IMR-90 (cell line): ENCODE measurements at regions not wholly inside any gene's neighbourhood (a gene's known extent, or its start where the extent isn't known, plus 50 kb on each side); places are given as distances from the start of the nearest gene placed in this dataset.

Experiments
- ATAC-seq: fragments of 200-7000 bp; cut with Tn5 transposase; 2 replicates; pipeline ENCODE4 v1.9.1; 2020; ENCODE audit warnings: low read depth, mild to moderate bottlenecking, moderate library complexity
- BruUV-seq: library from RNA; stranded (reverse); fragments of 400-500 nt; replicated peaks from 2 replicates; lab custom pipeline; 2021; lab: Mats Ljungman, UMichigan
- CTCF ChIA-PET: fragments of 300-600 bp; formaldehyde crosslinking; extraction: SDS; loops from one replicate; lab custom pipeline; 2021; ENCODE audit warnings: antibody characterized with exemption; lab: Yijun Ruan, JAX
- POLR2A ChIA-PET: fragments of 300-600 bp; sonication (Branson Sonifier 250); formaldehyde crosslinking; loops from one replicate; lab custom pipeline; 2022; ENCODE audit warnings: antibody characterized with exemption; ENCODE audit not compliant: unreplicated experiment; lab: Charles Lee
- DNase-seq: peaks from one replicate; pipeline ENCODE4 v3.0.0; 2013
- H2AFZ ChIP-seq: replicated peaks from 2 replicates; pipeline ENCODE3; 2013; ENCODE audit warnings: low read length, mild to moderate bottlenecking; ENCODE audit not compliant: poor library complexity
- H2AK5ac ChIP-seq: 2 replicates; pipeline ENCODE4 v1.6.1; 2013; ENCODE audit warnings: low read depth, low read length, inconsistent platforms
- H2AK9ac ChIP-seq: replicated peaks from 2 replicates; pipeline ENCODE3; 2013; ENCODE audit warnings: mild to moderate bottlenecking, low read depth, low read length, moderate library complexity; ENCODE audit not compliant: poor library complexity
- H2BK120ac ChIP-seq: 2 replicates; pipeline ENCODE4 v1.6.1; 2013; ENCODE audit warnings: low read depth, low read length, inconsistent platforms
- H2BK15ac ChIP-seq: 3 replicates; pipeline ENCODE4 v1.6.1; 2013; ENCODE audit warnings: low read depth, low read length, inconsistent platforms
- H2BK20ac ChIP-seq: 2 replicates; pipeline ENCODE4 v1.6.1; 2013; ENCODE audit warnings: low read depth, mild to moderate bottlenecking, inconsistent platforms, low read length, moderate library complexity
- H2BK5ac ChIP-seq: 2 replicates; pipeline ENCODE4 v1.6.1; 2013; ENCODE audit warnings: mild to moderate bottlenecking, low read depth, low read length, inconsistent platforms; ENCODE audit not compliant: poor library complexity, severe bottlenecking
- H3K14ac ChIP-seq: replicated peaks from 2 replicates; pipeline ENCODE4 v1.6.1; 2013; ENCODE audit warnings: low read depth, low read length, inconsistent platforms
- H3K18ac ChIP-seq: 2 replicates; pipeline ENCODE4 v1.6.1; 2013; ENCODE audit warnings: low read depth, low read length, control low read depth
- H3K23ac ChIP-seq: 2 replicates; pipeline ENCODE4 v1.6.1; 2013; ENCODE audit warnings: low read depth, low read length, inconsistent platforms
- H3K27ac ChIP-seq: 2 replicates; pipeline ENCODE4 v1.5.1; 2013; ENCODE audit warnings: mild to moderate bottlenecking, control low read depth, low read length; ENCODE audit not compliant: insufficient read depth
- H3K27me3 ChIP-seq: 2 replicates; pipeline ENCODE4 v1.6.1; 2013; ENCODE audit warnings: low read length; ENCODE audit not compliant: control insufficient read depth, insufficient read depth
- H3K36me3 ChIP-seq: 2 replicates; pipeline ENCODE4 v1.6.1; 2013; ENCODE audit warnings: low read length, mixed read lengths; ENCODE audit not compliant: control insufficient read depth, insufficient read depth
- H3K4ac ChIP-seq: 2 replicates; pipeline ENCODE4 v1.6.1; 2013; ENCODE audit warnings: low read depth, low read length, inconsistent platforms
- H3K4me1 ChIP-seq: 2 replicates; pipeline ENCODE4 v1.6.1; 2013; ENCODE audit warnings: low read length, mixed read lengths; ENCODE audit not compliant: control insufficient read depth, insufficient read depth
- H3K4me2 ChIP-seq: 2 replicates; pipeline ENCODE4 v1.6.1; 2013; ENCODE audit warnings: low read depth, mild to moderate bottlenecking, control low read depth, low read length, moderate library complexity
- H3K4me3 ChIP-seq: 2 replicates; pipeline ENCODE4 v1.5.1; 2013; ENCODE audit warnings: low read depth, mild to moderate bottlenecking, control low read depth, low read length, moderate library complexity; ENCODE audit not compliant: insufficient read depth
- H3K56ac ChIP-seq: 2 replicates; pipeline ENCODE4 v1.6.1; 2013; ENCODE audit warnings: low read length, inconsistent platforms; ENCODE audit not compliant: insufficient read depth; ENCODE audit errors: extremely low read depth
- H3K79me1 ChIP-seq, 2 experiments: 2 replicates each; pipeline ENCODE4 v1.6.1; 2013; ENCODE audit warnings: low read length in 2 of 2, inconsistent platforms in 1 of 2, low read depth in 1 of 2
- H3K9ac ChIP-seq: 2 replicates; pipeline ENCODE4 v1.6.1; 2013; ENCODE audit warnings: low read depth, low read length, control low read depth
- H3K9me1 ChIP-seq: 2 replicates; pipeline ENCODE4 v1.6.1; 2013; ENCODE audit warnings: low read length, inconsistent platforms; ENCODE audit not compliant: insufficient read depth
- H3K9me3 ChIP-seq: 2 replicates; pipeline ENCODE4 v1.6.1; 2013; ENCODE audit warnings: low read length; ENCODE audit not compliant: control insufficient read depth, insufficient read depth
- H4K20me1 ChIP-seq: 2 replicates; pipeline ENCODE4 v1.6.1; 2013; ENCODE audit warnings: low read length, inconsistent platforms; ENCODE audit not compliant: insufficient read depth
- H4K5ac ChIP-seq: 2 replicates; pipeline ENCODE4 v1.6.1; 2013; ENCODE audit warnings: mild to moderate bottlenecking, low read depth, low read length, control low read depth
- H4K8ac ChIP-seq, 2 experiments: 2 replicates each; pipeline ENCODE4 v1.6.1; 2013; ENCODE audit warnings: low read depth in 2 of 2, low read length in 2 of 2, control low read depth in 1 of 2, inconsistent platforms in 1 of 2
- H4K91ac ChIP-seq: 2 replicates; pipeline ENCODE4 v1.6.1; 2013; ENCODE audit warnings: low read depth, low read length, inconsistent platforms; ENCODE audit not compliant: insufficient read depth
- CHD1 ChIP-seq: IDR thresholded peaks from 2 replicates; pipeline ENCODE4 v1.6.1; 2012; ENCODE audit warnings: low read depth, low read length, improper control_type of control experiment
- FOS ChIP-seq: fragments of 150-350 bp; IDR thresholded peaks from 2 replicates; pipeline ENCODE4 v1.6.1; 2016; ENCODE audit warnings: low read depth, low read length
- NFE2L2 ChIP-seq: fragments of 150-350 bp; IDR thresholded peaks from 2 replicates; pipeline ENCODE4 v1.6.1; 2016; ENCODE audit warnings: low read depth, mild to moderate bottlenecking, low read length
- WGBS, 2 experiments: methylation state at CpG; one replicate each; pipeline versions ENCODE4 v1.1.5 to v1.1.7; 2013; ENCODE audit warnings: missing lambda C conversion rate in 2 of 2; ENCODE audit not compliant: insufficient read length in 1 of 2; ENCODE audit errors: extremely low coverage in 2 of 2; 5-methylcytosine and 5-hydroxymethylcytosine counted together
- dilution Hi-C: fragments of 300-500 bp; cut with HindIII; formaldehyde crosslinking; loops from one replicate; pipeline ENCODE4 v1.14.3; 2018; ENCODE audit warnings: low sequenced_read_pairs; ENCODE audit not compliant: unreplicated experiment
- in situ Hi-C: fragments of 300-500 bp; cut with MboI; formaldehyde crosslinking; loops from 3 replicates; pipeline ENCODE4 v1.14.3; 2019; ENCODE audit warnings: low sequenced_read_pairs, inconsistent platforms, mixed read lengths
- intact Hi-C: fragments of 100-400 bp; cut with micrococcal nuclease; formaldehyde crosslinking; loops from 2 replicates; pipeline ENCODE4 v1.10.0; 2022

- Histone ChIP-seq H3K36me3 (no peaks in the 10 kb centered on the region), H3K9me3 (peaks cover 6% of the 10 kb centered on the region), H3K18ac (no peak overlapping the region), H4K91ac (no peak overlapping the region), H3K4me1 (no peaks in the 10 kb centered on the region), H3K9me1 (no peaks in the 10 kb centered on the region), H3K4me3 (no peak overlapping the region), H3K4ac (no peak overlapping the region), H3K14ac (no peak overlapping the region), H3K27me3 (peaks cover 53% of the 10 kb centered on the region), H3K23ac (no peak overlapping the region), H3K9ac (no peak overlapping the region), H2AK9ac (no peak overlapping the region), H3K4me2 (no peak overlapping the region), H2BK15ac (no peak overlapping the region), H4K5ac (no peak overlapping the region), H3K56ac (no peak overlapping the region), H2BK20ac (no peak overlapping the region), H4K8ac (no peak overlapping the region), H2AK5ac (no peak overlapping the region), H2BK5ac (no peak overlapping the region), H2AFZ (no peak overlapping the region), H4K20me1 (no peaks in the 10 kb centered on the region), H2BK120ac (no peak overlapping the region), H3K79me1 (no peaks in the 10 kb centered on the region), H3K27ac (no peak overlapping the region)
- ATAC-seq (no peak), DNase-seq (no peak)
- in situ Hi-C loops (loop anchor here (5.0 kb wide), 1 partner anchor 204 kb away; no protein-coding TSS in a partner anchor), intact Hi-C loops (no loop called here), dilution Hi-C loops (no loop called here)
- WGBS, 2 experiments: no CpG with 5 or more reads among the region's 4 CpGs
- TF ChIP-seq FOS (no peak), NFE2L2 (no peak), CHD1 (no peak)
- POLR2A ChIA-PET: no interaction called here
- BruUV-seq: no TSS peak
- CTCF ChIA-PET: interaction anchor here (1.3 kb wide), 1 partner anchor 204 kb away, joined by 3 read pairs; no protein-coding TSS in a partner anchor
These were observed 116.3 kb upstream of the SLC7A1 start for GRCh38 chr13:29711776-29712175.
